Esophagus muscularis mucosa (tissue), 4 donors: ENCODE measurements at regions not wholly inside any gene's neighbourhood (a gene's known extent, or its start where the extent isn't known, plus 50 kb on each side); places are given as distances from the start of the nearest gene placed in this dataset.

Experiments used
- DNase-seq: peaks from one replicate; pipeline ENCODE4 v3.0.0-alpha.2; 2017; ENCODE audit errors: extremely low spot score
- H3K27ac ChIP-seq, 4 donors: fragments of 200-600 bp; sonication (generic); replicated peaks in 1 of 4; 1 replicate in 3 of 4; 2 replicates in 1 of 4; pipeline ENCODE4 v1.5.1; 2016 to 2019; ENCODE audit warnings: mild to moderate bottlenecking in 1 of 4
- H3K27me3 ChIP-seq, 4 donors: fragments of 200-600 bp; sonication (generic); one replicate each; pipeline versions ENCODE4 v1.5.1 to v1.6.0; 2016 to 2019
- H3K36me3 ChIP-seq, 4 donors: fragments of 200-600 bp; sonication (generic); one replicate each; pipeline ENCODE4 v1.5.1; 2016 to 2019
- H3K4me1 ChIP-seq, 4 donors: fragments of 200-600 bp; sonication (generic); one replicate each; pipeline ENCODE4 v1.5.1; 2016 to 2019
- H3K4me3 ChIP-seq, 4 donors: fragments of 200-600 bp; sonication (generic); 1 replicate in 2 of 4; 2 replicates in 2 of 4; pipeline ENCODE4 v1.5.1; 2016 to 2019; ENCODE audit warnings: mild to moderate bottlenecking in 4 of 4, moderate library complexity in 1 of 4
- H3K9me3 ChIP-seq, 4 donors: fragments of 200-600 bp; sonication (generic); 1 replicate in 3 of 4; 2 replicates in 1 of 4; pipeline ENCODE4 v1.5.1; 2016 to 2019
- EP300 ChIP-seq: sonication (generic); formaldehyde crosslinking; IDR thresholded peaks from one replicate; pipeline ENCODE4 v1.6.1; 2017; ENCODE audit warnings: antibody characterized with exemption
- POLR2A ChIP-seq: fragments of 450-650 bp; IDR thresholded peaks from one replicate; pipeline ENCODE4 v1.6.1; 2017; ENCODE audit warnings: antibody characterized with exemption, moderate library complexity, mild to moderate bottlenecking, low read depth
- POLR2AphosphoS5 ChIP-seq, 2 donors: sonication (generic); formaldehyde crosslinking; IDR thresholded peaks; one replicate each; pipeline ENCODE4 v1.6.1; 2017; ENCODE audit warnings: antibody characterized with exemption in 2 of 2
- WGBS: methylation state at CpG from one replicate; pipeline ENCODE4 v1.1.5; 2018; 5-methylcytosine and 5-hydroxymethylcytosine counted together
- intact Hi-C: fragments of 100-400 bp; cut with DNase I; formaldehyde crosslinking; loops from one replicate; pipeline ENCODE4 v1.15.1; 2023
- TF ChIP-seq, protein P1 (sequence below), 3 experiments: fragments of 200-600 bp in 2 of 3; fragments of 450-650 bp in 1 of 3; sonication (generic) in 2 of 3; IDR thresholded peaks; one replicate each; pipeline ENCODE4 v1.5.1; 2017 to 2019; ENCODE audit warnings: antibody characterized with exemption in 3 of 3, mild to moderate bottlenecking in 2 of 3, moderate library complexity in 1 of 3

DNA sequence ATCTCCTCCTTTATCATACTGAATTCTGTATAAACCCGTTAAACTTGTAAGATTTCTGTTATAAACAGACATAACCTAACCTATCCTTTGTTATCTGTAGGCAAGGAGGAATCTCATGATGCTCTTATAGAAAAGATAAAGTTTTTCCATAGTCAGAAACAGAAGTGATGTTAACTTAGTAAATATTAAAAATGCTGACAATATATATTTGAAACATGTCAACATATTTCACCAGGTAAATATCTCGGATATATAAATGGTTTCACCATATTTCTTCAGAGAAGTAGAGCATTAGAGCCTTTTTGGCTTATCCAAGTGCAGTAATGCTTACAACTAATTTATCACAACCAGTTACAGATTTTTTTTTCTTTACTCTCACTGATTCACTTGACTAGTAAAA, 625.9 kb downstream of the PDHA2 start:
- 78% methylated on average over 2 of the region's 2 CpGs for WGBS
- H3K4me3 ChIP-seq, result no peak overlapping the region
- no peaks in the 10 kb centered on the region for H3K9me3 ChIP-seq
- H3K4me1 ChIP-seq, result no peaks in the 10 kb centered on the region
- TF ChIP-seq POLR2AphosphoS5 (IDR thresholded peaks at IDR 0.05) (no peak), POLR2A (no peak), EP300 (no peak)
- TF ChIP-seq, protein P1, sequence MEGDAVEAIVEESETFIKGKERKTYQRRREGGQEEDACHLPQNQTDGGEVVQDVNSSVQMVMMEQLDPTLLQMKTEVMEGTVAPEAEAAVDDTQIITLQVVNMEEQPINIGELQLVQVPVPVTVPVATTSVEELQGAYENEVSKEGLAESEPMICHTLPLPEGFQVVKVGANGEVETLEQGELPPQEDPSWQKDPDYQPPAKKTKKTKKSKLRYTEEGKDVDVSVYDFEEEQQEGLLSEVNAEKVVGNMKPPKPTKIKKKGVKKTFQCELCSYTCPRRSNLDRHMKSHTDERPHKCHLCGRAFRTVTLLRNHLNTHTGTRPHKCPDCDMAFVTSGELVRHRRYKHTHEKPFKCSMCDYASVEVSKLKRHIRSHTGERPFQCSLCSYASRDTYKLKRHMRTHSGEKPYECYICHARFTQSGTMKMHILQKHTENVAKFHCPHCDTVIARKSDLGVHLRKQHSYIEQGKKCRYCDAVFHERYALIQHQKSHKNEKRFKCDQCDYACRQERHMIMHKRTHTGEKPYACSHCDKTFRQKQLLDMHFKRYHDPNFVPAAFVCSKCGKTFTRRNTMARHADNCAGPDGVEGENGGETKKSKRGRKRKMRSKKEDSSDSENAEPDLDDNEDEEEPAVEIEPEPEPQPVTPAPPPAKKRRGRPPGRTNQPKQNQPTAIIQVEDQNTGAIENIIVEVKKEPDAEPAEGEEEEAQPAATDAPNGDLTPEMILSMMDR (IDR thresholded peaks at IDR 0.05), result no peak
- H3K27ac ChIP-seq, result no peak overlapping the region
- DNase-seq, result no peak
- H3K36me3 ChIP-seq, result no peaks in the 10 kb centered on the region
- no peaks in the 10 kb centered on the region for H3K27me3 ChIP-seq
- intact Hi-C loops, result no loop called here

DNA sequence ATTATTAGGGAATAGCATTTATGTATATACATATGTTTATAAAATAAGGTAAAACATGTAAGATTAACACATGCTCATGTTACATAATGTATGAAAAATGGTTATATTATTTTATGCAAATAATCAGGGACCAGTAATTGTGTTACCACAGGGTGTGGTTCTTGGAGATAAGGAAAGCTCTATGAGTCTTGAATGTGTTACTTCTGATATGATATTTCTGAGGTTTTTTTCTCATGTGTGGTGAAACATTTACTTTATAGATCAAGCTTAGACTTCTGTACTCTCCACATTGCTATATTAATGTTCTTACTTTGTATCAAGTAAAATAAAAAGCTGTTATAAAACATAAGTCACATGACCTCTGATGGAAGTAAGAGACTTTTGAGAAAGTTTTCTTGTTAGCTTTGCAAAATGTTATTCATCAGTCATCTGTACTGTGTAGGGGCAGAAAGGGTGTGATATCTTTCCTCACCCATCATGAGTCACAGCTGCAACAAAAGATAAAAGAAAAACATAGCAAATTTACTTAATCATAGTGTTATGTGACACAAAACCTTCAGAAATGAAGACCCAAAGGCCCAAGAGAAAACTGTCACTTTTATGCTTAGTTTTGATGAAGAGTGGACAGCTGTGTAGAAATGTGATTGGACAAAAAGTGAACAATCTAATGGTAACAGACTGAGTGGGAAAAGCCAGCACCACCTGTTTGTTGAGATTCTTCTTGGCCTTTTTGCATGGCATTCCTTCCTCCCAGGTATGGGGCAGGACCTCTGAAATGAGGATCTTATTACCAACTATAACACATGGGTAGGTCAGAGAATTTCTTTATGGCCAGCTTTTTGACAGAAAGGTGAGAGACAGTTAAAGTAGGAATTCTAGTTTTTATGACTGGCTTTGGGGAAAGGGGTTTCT, 632.3 kb downstream of the PDHA2 start:
- no peaks in the 10 kb centered on the region for H3K9me3 ChIP-seq

GRCh38 chr4:96473246-96473645, 633.4 kb downstream of the PDHA2 start:
- H3K27ac ChIP-seq, result no peak overlapping the region
- DNase-seq, result no peak
- H3K4me3 ChIP-seq, result no peak overlapping the region
- no peaks in the 10 kb centered on the region for H3K4me1 ChIP-seq
- no peaks in the 10 kb centered on the region for H3K9me3 ChIP-seq
- intact Hi-C loops, result no loop called here
- no peaks in the 10 kb centered on the region for H3K27me3 ChIP-seq
- no peaks in the 10 kb centered on the region for H3K36me3 ChIP-seq
- TF ChIP-seq POLR2AphosphoS5 (IDR thresholded peaks at IDR 0.05), result no peak
- TF ChIP-seq, protein P1 (IDR thresholded peaks at IDR 0.05), result no peak
- TF ChIP-seq POLR2A, result no peak
- TF ChIP-seq EP300, result no peak
- WGBS, result 84% methylated on average over 1 of the region's 1 CpG

More for the DNA sequence above, 632.3 kb downstream of the PDHA2 start:
- H3K27me3 ChIP-seq, result no peaks in the 10 kb centered on the region
- no peak for DNase-seq
- no peaks in the 10 kb centered on the region for H3K36me3 ChIP-seq
- no peaks in the 10 kb centered on the region for H3K4me1 ChIP-seq
- no peak for TF ChIP-seq EP300
- no peak for TF ChIP-seq POLR2A
- TF ChIP-seq, protein P1 (IDR thresholded peaks at IDR 0.05), result no peak
- TF ChIP-seq POLR2AphosphoS5 (IDR thresholded peaks at IDR 0.05), result no peak
- intact Hi-C loops, result no loop called here
- no peak overlapping the region for H3K27ac ChIP-seq
- H3K4me3 ChIP-seq, result no peak overlapping the region

DNA sequence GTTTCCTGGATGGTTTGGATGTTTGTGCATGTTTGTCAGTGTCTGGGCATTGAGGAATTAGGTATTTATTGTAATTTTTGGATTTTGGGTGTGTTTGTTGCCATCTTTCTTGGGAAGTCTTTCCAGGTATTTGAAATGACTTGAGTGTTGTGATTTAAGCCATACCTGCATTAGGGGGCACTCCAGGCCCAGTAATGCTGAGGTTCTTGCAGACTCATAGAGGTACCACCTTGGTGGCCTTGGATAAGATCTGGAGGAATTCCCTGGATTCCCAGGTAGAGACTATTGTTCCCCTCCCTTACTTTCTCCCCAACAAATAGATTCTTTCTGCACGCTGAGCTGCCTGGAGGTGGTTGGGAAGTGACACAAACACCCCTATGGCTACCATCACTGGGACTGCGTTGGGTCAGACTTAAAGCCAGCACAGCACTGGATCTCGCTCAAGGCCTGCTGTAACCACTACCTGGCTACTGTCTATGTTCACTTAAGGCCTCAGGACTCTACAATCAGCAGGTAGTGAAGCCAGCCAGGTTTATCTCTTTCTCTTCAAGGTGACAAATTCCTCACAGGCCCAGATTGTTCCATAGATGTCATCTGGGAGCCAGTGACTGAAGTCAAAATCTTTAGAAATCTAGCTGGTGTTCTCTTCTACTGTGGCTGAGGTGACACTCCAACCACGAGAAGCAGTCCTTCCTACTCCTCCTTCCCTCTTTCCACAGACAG, 643.6 kb downstream of the PDHA2 start:
- TF ChIP-seq, protein P1 (IDR thresholded peaks at IDR 0.05), result no peak
- TF ChIP-seq POLR2A, result no peak
- TF ChIP-seq EP300, result no peak
- no peak for TF ChIP-seq POLR2AphosphoS5 (IDR thresholded peaks at IDR 0.05)
- Histone ChIP-seq H3K4me3 (no peak overlapping the region), H3K4me1 (no peaks in the 10 kb centered on the region), H3K36me3 (no peaks in the 10 kb centered on the region), H3K27me3 (no peaks in the 10 kb centered on the region), H3K9me3 (no peaks in the 10 kb centered on the region), H3K27ac (no peak overlapping the region)
- 87% methylated on average over 4 of the region's 4 CpGs for WGBS
- DNase-seq, result no peak
- intact Hi-C loops, result no loop called here
